ENCODE measurements at regions not wholly inside any gene's neighbourhood (a gene's known extent, or its start where the extent isn't known, plus 50 kb on each side); places are given as distances from the start of the nearest gene placed in this dataset.

DNA sequence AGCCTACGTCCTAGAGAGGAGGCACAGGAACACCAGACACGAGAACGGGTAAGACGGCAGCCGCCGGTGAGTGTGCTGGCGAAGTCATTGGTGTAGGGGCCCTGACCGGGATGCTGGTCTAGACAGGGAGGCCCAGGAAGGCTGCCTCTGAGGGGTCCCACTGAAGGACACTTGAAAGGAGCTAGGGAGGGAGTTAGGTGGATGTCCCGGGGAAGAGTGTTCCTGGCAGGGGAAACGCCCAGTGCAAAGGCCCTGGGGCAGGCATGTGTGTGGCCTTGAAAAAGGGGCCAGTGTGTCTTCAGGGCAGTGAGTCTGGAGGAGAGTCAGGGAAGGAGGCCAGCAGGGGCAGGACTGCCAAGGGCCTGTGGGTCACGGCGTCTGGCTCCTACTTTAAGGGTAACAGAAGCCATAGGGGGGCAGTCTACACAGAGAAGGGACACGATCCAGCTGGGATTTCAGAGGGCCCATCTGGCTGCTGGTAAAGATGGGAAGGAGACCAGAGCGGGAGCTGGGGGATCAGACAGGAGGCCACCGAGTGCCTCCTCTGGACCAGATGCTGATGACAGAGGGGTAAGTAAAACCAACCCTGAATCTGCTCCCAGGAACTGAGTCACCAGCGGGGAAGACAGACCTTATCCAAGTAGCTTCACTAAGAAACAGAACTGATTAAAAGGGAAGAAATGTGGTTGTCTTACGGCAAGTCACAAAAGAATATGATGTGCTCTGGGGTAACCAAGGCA lies 115.9 kb downstream of the LITAF start:
- TF ChIP-seq POLR2AphosphoS5 (IDR thresholded peaks at IDR 0.05): no peak
- TF ChIP-seq, protein P1, sequence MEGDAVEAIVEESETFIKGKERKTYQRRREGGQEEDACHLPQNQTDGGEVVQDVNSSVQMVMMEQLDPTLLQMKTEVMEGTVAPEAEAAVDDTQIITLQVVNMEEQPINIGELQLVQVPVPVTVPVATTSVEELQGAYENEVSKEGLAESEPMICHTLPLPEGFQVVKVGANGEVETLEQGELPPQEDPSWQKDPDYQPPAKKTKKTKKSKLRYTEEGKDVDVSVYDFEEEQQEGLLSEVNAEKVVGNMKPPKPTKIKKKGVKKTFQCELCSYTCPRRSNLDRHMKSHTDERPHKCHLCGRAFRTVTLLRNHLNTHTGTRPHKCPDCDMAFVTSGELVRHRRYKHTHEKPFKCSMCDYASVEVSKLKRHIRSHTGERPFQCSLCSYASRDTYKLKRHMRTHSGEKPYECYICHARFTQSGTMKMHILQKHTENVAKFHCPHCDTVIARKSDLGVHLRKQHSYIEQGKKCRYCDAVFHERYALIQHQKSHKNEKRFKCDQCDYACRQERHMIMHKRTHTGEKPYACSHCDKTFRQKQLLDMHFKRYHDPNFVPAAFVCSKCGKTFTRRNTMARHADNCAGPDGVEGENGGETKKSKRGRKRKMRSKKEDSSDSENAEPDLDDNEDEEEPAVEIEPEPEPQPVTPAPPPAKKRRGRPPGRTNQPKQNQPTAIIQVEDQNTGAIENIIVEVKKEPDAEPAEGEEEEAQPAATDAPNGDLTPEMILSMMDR (IDR thresholded peaks at IDR 0.05): no peak
